Fibroblast of mammary gland (primary cell): ENCODE measurements at regions not wholly inside any gene's neighbourhood (a gene's known extent, or its start where the extent isn't known, plus 50 kb on each side); places are given as distances from the start of the nearest gene placed in this dataset.

Experiments used
- DNase-seq: peaks from one replicate; pipeline ENCODE4 v3.0.0-alpha.2; 2010; ENCODE audit warnings: low read depth
- H3K4me3 ChIP-seq: 2 replicates; pipeline ENCODE4 v1.5.1; 2011; ENCODE audit warnings: low read depth, mild to moderate bottlenecking, low read length, moderate library complexity; ENCODE audit not compliant: control insufficient read depth
- TF ChIP-seq, protein P1 (sequence below): conservative IDR thresholded peaks from 2 replicates; pipeline ENCODE4 v1.5.1; 2011; ENCODE audit warnings: low read depth, low read length, inconsistent platforms; ENCODE audit not compliant: control insufficient read depth, insufficient read depth

DNA sequence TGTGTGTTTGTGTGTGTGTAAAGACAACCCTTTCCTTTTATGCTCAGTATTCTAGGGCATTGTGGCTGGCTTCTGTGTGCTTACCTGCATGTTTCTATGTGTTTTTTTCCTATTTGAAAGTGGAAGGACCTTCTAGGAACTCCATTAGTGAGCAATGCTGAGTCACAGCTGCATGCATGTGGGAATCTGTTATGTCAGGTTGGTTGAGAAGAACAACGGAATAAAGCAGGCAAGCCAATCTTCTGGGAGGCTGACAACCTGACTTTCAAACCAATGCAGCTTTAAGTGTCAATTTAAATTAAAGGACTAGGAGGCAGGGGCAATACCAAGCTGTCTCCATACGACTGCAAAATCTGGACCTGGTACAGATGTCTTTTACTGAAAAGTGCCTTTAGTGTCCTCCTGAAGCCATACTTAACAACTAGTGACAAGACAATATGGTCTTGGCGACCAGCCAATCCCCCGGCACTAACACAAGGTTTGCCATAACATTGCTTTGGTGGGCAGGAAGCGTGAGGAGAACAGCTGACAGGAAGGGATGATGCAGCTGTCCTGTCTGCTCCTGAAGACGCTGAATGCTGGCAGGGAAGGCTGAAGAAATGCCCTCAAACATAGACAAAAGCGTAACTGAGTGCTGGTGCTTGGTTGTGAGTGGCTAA lies 514.7 kb upstream of the CDH7 start:
- no peak for DNase-seq
- TF ChIP-seq, protein P1, sequence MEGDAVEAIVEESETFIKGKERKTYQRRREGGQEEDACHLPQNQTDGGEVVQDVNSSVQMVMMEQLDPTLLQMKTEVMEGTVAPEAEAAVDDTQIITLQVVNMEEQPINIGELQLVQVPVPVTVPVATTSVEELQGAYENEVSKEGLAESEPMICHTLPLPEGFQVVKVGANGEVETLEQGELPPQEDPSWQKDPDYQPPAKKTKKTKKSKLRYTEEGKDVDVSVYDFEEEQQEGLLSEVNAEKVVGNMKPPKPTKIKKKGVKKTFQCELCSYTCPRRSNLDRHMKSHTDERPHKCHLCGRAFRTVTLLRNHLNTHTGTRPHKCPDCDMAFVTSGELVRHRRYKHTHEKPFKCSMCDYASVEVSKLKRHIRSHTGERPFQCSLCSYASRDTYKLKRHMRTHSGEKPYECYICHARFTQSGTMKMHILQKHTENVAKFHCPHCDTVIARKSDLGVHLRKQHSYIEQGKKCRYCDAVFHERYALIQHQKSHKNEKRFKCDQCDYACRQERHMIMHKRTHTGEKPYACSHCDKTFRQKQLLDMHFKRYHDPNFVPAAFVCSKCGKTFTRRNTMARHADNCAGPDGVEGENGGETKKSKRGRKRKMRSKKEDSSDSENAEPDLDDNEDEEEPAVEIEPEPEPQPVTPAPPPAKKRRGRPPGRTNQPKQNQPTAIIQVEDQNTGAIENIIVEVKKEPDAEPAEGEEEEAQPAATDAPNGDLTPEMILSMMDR: no peak
- H3K4me3 ChIP-seq: no peak overlapping the region

DNA sequence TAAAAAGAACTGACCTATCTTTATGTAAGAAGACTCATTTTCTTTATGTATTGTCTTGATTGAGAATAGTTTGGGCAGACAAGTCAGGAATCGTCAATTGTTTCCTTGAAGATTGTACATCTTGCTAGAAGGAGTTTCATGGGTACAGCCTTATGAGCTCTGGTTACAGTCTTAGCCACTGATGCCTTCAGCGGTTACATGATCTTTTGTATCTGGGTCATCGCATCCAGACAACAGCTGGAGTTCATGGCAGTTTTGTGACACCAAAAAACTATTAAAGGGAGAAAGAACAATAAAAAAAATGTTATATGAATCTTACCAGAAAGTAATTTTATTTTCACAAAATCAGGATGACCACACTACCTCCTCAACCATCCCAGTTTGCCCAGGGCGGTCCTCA lies 520.5 kb upstream of the CDH7 start:
- DNase-seq: no peak
- TF ChIP-seq, protein P1: no peak
- H3K4me3 ChIP-seq: no peak overlapping the region

DNA sequence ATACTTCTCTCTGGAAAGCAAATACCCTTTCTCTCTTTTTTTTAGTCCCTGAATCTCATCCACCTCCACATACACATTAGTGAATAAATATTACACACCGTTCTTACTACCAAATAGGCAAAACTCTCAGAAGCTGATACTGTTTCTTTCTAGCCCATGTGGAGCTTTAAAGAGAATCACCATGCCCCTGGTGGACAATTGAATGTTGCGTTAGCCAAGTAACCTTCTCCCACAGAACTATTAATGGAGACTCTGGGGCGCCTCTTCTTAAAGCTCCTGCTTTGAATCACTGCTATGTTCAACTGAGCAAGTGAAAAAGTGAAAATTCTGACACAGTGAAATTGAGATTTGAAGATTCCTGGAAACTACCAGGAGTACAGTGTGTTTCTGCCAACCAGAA lies 522.8 kb upstream of the CDH7 start:
- TF ChIP-seq, protein P1: no peak
- H3K4me3 ChIP-seq: no peak overlapping the region
- DNase-seq: no peak

DNA sequence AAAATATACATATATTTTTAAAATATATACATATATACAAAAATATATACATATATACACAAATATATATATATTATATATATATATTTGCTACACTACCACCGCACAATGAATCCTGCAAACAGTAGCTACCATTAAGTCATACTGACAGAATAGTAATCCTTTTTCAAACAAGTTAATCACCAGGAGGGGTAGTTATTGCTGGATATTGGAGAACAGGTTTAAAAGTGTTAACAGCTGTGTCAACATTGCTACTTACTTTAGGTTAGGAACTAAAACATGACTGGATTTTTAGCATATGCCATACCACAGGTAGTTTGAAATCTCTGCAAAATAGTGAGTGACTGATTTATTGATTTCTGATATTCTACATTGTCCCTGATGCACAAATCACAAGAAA lies 529.1 kb upstream of the CDH7 start:
- no peak overlapping the region for H3K4me3 ChIP-seq
- TF ChIP-seq, protein P1: no peak
- DNase-seq: no peak

DNA sequence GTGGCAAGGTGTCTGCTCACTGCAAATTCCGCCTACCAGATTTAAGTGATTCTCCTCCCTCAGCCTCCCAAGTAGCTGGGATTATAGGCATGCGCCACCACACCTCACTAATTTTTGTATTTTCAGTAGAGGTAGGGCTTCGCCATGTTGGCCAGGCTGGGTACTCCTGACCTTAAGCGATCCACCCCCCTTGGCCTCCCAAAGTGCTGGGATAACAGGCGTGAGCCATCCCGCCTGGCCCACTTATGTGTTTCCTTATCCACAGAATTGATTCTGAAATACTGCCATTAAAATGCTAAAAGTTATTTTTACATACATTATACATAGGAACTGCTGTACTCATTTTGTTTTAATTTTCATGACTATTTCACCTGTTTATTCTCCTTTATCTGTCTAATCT lies 529.7 kb upstream of the CDH7 start:
- H3K4me3 ChIP-seq: no peak overlapping the region
- TF ChIP-seq, protein P1: no peak
- DNase-seq: no peak

DNA sequence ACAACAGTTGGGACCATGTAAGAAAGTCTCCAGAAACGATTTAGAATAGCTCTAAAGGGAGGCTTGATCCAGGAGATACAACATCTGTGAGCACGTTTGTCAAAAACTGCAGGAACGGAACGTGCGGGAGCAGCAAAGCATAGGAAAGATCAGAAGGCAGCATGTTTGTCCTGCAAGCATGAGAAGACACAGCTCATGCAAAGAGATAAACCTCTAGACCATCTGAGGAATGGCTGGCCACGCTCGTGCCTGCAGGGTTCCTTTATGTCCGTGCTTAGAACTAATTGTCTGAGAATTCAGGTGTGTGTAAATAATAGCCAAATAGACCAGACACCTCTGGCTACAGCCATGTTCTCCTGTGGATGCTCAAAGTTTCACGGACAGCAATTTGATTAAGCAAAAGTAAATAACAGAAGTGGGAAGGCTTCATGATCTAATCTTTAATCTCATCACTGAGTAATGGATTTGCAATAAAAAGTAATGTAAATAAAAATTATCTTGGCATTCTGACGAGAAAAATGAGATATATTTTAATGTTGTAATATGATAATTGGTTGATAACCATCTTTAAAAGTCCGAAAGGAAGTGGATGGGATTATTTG lies 534.8 kb upstream of the CDH7 start:
- no peak for DNase-seq
- TF ChIP-seq, protein P1: no peak
- H3K4me3 ChIP-seq: no peak overlapping the region
